ENCODE measurements at regions not wholly inside any gene's neighbourhood (a gene's known extent, or its start where the extent isn't known, plus 50 kb on each side); places are given as distances from the start of the nearest gene placed in this dataset.

DNA sequence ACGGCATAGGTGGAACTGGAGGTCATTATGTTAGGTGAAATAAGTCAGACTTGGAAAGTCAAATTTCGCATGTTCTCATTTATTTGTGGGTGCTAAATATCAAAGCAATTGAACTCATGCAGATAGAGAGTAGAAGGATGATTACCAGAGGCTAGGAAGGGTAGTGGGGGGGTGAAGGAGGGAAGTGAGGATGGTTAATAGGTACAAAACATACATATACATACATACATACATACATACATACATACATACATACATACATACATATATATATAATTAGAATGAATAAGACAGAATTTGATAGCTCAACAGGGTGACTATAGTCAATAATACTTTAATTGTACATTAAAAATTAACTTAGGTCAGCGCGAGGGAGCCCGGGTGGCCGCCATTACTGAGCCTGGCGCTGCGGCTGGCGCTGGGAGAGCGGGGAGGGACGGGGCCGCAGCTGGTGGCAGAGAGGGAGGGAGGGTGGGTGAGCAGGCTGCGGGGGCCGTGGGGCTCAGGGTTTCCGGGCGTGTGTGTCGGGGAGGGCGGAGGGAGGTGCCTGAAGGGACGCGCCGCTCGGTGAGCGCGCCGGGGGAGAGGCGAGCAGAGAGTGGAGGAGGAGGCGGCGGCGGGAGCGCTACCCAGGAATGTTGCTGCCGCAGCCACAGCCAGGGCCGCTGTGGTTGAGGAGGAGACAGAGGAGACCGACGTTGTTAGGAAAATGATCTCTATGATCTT is 85.8 kb upstream of the EGFR start:
- POLR2A ChIA-PET: no interaction called here

DNA sequence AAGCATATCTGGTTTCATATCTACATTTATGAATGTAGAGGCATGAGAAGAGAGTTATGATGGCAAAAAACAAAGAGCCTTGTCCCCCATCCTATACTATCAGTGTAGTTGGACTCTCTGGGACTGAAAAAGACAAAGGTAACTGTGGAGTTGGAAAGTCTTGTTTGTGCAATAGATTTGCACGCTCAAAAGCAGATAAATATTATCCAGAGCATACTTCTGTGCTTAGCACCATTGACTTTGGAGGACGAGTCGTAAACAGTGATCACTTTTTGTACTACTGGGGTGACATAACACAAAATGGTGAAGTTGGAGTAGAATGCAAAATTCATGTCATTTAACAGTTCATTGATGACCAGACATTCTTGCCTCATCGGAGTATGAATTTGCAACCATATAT is 85.2 kb upstream of the EGFR start:
- TF ChIP-seq CTCF (IDR thresholded peaks at IDR 0.05; ENCODE audit: insufficient read depth, low read depth, low read length): no peak
- POLR2A ChIA-PET: no interaction called here
- no peaks in the 10 kb centered on the region for H3K27me3 ChIP-seq (ENCODE audit: control insufficient read depth, insufficient read depth, low read length)
- CTCF ChIA-PET: no interaction called here
- peak overlapping the region; percentile 57 for H3K4me3 ChIP-seq (ENCODE audit: low read depth, low read length)
- no peaks in the 10 kb centered on the region for H3K36me3 ChIP-seq (ENCODE audit: control insufficient read depth, insufficient read depth, low read length)
- DNase-seq (ENCODE audit: low read depth): no peak

More for the DNA sequence above, 85.8 kb upstream of the EGFR start:
- CTCF ChIA-PET: interaction anchor here (1.0 kb wide), 1 partner anchor 120 kb away, joined by 3 read pairs; no protein-coding TSS in a partner anchor
- Histone ChIP-seq H3K27me3 (ENCODE audit: control insufficient read depth, insufficient read depth, low read length) (no peaks in the 10 kb centered on the region), H3K36me3 (ENCODE audit: control insufficient read depth, insufficient read depth, low read length) (no peaks in the 10 kb centered on the region), H3K4me3 (ENCODE audit: low read depth, low read length) (peak overlapping the region; percentile 57)
- DNase-seq (ENCODE audit: low read depth): no peak
- no peak for TF ChIP-seq CTCF (IDR thresholded peaks at IDR 0.05; ENCODE audit: insufficient read depth, low read depth, low read length)

GRCh38 chr7:54940748-54941147 is 78.1 kb upstream of the EGFR start:
- Histone ChIP-seq H3K4me3 (ENCODE audit: low read depth, low read length) (no peak overlapping the region), H3K27me3 (ENCODE audit: control insufficient read depth, insufficient read depth, low read length) (no peaks in the 10 kb centered on the region), H3K36me3 (ENCODE audit: control insufficient read depth, insufficient read depth, low read length) (no peaks in the 10 kb centered on the region)
- TF ChIP-seq CTCF (IDR thresholded peaks at IDR 0.05; ENCODE audit: insufficient read depth, low read depth, low read length): no peak
- ChIA-PET CTCF (no interaction called here), POLR2A (no interaction called here)
- DNase-seq (ENCODE audit: low read depth): no peak

DNA sequence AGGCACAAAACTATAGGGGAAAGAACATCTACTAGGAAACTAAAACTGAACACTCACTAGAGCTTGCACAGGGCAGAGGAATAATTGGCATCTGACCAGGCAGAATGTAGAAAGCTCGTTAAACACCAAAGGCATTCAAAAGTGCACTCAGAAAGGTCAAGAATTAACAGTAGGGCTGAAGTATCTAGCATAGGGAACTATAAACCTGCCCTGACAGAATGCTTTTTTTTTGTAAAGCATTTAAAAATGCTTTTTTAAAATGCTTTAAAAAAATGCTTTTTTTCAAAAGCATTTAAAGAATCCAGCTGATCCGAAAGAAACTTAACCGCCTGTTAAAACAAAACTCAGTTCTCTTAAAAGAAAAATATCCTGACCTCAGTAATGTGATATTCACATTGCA is 74.6 kb upstream of the EGFR start:
- ChIA-PET CTCF (interaction anchor here (0.7 to 0.9 kb wide), 3 partner anchors 8 to 74 kb away, joined by 3 to 5 read pairs (median 3); partner anchors contain the start of gene EGFR), POLR2A (interaction anchor here (0.6 kb wide), 1 partner anchor 11 kb away, joined by 3 read pairs; no protein-coding TSS in a partner anchor)
- Histone ChIP-seq H3K36me3 (ENCODE audit: control insufficient read depth, insufficient read depth, low read length) (no peaks in the 10 kb centered on the region), H3K4me3 (ENCODE audit: low read depth, low read length) (no peak overlapping the region), H3K27me3 (ENCODE audit: control insufficient read depth, insufficient read depth, low read length) (no peaks in the 10 kb centered on the region)
- peak; percentile 73 for DNase-seq (ENCODE audit: low read depth)
- TF ChIP-seq CTCF (IDR thresholded peaks at IDR 0.05; ENCODE audit: insufficient read depth, low read depth, low read length): no peak

GRCh38 chr7:54946271-54946670 is 72.5 kb upstream of the EGFR start:
- Histone ChIP-seq H3K27me3 (ENCODE audit: control insufficient read depth, insufficient read depth, low read length) (no peaks in the 10 kb centered on the region), H3K4me3 (ENCODE audit: low read depth, low read length) (no peak overlapping the region), H3K36me3 (ENCODE audit: control insufficient read depth, insufficient read depth, low read length) (no peaks in the 10 kb centered on the region)
- no peak for TF ChIP-seq CTCF (IDR thresholded peaks at IDR 0.05; ENCODE audit: insufficient read depth, low read depth, low read length)
- POLR2A ChIA-PET: no interaction called here
- CTCF ChIA-PET: interaction anchor here (0.9 to 1.3 kb wide), 2 partner anchors 31 to 309 kb away, joined by 3 to 5 read pairs; no protein-coding TSS in a partner anchor
- DNase-seq (ENCODE audit: low read depth): no peak
